Colonic mucosa (tissue), 4 donors: ENCODE measurements at regions not wholly inside any gene's neighbourhood (a gene's known extent, or its start where the extent isn't known, plus 50 kb on each side); places are given as distances from the start of the nearest gene placed in this dataset.

Source experiments
- DNase-seq: peaks from one replicate; pipeline ENCODE4 v3.0.0-alpha.2; 2020
- H3K27ac ChIP-seq: fragments of 200-600 bp; one replicate; pipeline ENCODE4 v1.8.0; 2021
- H3K27me3 ChIP-seq: fragments of 200-600 bp; one replicate; pipeline ENCODE4 v1.8.0; 2021
- H3K36me3 ChIP-seq: fragments of 200-600 bp; one replicate; pipeline ENCODE4 v1.8.0; 2021
- H3K4me1 ChIP-seq: fragments of 200-600 bp; one replicate; pipeline ENCODE4 v1.8.0; 2021; ENCODE audit warnings: mild to moderate bottlenecking
- H3K4me3 ChIP-seq: fragments of 200-600 bp; one replicate; pipeline ENCODE4 v1.8.0; 2021
- H3K9ac ChIP-seq, 2 donors: one replicate each; pipeline ENCODE4 v1.7.0; 2013; ENCODE audit warnings: control low read depth in 2 of 2, low read depth in 2 of 2, low read length in 2 of 2
- H3K9me3 ChIP-seq: fragments of 200-600 bp; one replicate; pipeline ENCODE4 v1.8.0; 2021
- CTCF ChIP-seq: fragments of 200-600 bp; IDR thresholded peaks from one replicate; pipeline ENCODE4 v1.8.0; 2022; ENCODE audit warnings: antibody characterized with exemption, mild to moderate bottlenecking
- intact Hi-C: fragments of 100-400 bp; cut with DNase I; formaldehyde crosslinking; loops from one replicate; pipeline ENCODE4 v1.14.1; 2022
- donor health status: healthy.
- donor health status: DM: no; HTN: no; CAD: no.
- donor health status: DM: no; HTN: no; CAD: no.

DNA sequence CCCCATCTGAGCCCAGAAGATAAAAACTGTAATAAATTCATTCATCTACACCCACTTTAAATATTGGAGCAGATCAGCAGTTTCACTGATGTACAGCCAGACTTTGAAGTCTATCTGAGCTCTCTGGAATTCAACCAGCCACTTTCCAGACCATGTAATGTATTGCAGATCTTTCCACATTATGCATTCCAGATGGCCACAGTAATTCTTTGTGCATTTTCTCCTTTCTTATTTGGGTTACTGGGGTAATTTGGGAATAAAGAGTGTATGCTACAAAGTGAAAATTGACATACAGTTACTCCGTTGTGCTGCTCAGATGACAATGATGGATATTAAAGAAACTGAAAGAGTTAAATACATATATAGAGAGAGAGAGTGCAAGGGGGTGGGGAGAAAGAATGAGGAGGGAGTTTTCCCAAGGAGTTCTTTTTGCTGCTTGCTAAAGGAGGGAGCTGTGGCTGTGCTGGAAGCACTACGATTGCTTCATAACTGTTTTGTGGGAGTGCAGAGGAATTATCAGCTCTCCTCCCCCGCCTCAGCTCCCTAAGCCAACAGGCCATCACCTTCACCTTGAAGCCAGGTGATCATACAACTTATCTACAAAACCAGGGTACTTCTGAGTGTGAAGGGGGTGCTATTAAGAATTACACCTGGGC lies 152.8 kb downstream of the GAS1 start:
- no peak for DNase-seq
- H3K4me1 ChIP-seq, result no peaks in the 10 kb centered on the region
- H3K27me3 ChIP-seq, result no peaks in the 10 kb centered on the region
- intact Hi-C loops, result loop anchor here (5.0 kb wide), 1 partner anchor 183 kb away; no protein-coding TSS in a partner anchor
- no peak for TF ChIP-seq CTCF
- no peaks in the 10 kb centered on the region for H3K36me3 ChIP-seq
- H3K9ac ChIP-seq, result no peak overlapping the region
- H3K4me3 ChIP-seq, result no peak overlapping the region
- no peaks in the 10 kb centered on the region for H3K9me3 ChIP-seq
- H3K27ac ChIP-seq, result no peak overlapping the region

GRCh38 chr9:86792136-86792535 lies 155.2 kb downstream of the GAS1 start:
- Histone ChIP-seq H3K9me3 (no peaks in the 10 kb centered on the region), H3K27me3 (no peaks in the 10 kb centered on the region)
- TF ChIP-seq CTCF, result no peak

GRCh38 chr9:86790805-86791204 lies 156.5 kb downstream of the GAS1 start:
- intact Hi-C loops, result no loop called here
- H3K27me3 ChIP-seq, result no peaks in the 10 kb centered on the region
- no peak overlapping the region for H3K9ac ChIP-seq
- H3K4me3 ChIP-seq, result no peak overlapping the region
- H3K9me3 ChIP-seq, result no peaks in the 10 kb centered on the region
- DNase-seq, result no peak
- no peaks in the 10 kb centered on the region for H3K36me3 ChIP-seq
- no peak overlapping the region for H3K27ac ChIP-seq
- TF ChIP-seq CTCF, result no peak
- H3K4me1 ChIP-seq, result no peaks in the 10 kb centered on the region

More at GRCh38 chr9:86792136-86792535, 155.2 kb downstream of the GAS1 start:
- H3K4me1 ChIP-seq, result no peaks in the 10 kb centered on the region
- no peaks in the 10 kb centered on the region for H3K36me3 ChIP-seq
- no peak overlapping the region for H3K9ac ChIP-seq
- no peak overlapping the region for H3K27ac ChIP-seq
- intact Hi-C loops, result no loop called here
- DNase-seq, result no peak
- H3K4me3 ChIP-seq, result no peak overlapping the region

DNA sequence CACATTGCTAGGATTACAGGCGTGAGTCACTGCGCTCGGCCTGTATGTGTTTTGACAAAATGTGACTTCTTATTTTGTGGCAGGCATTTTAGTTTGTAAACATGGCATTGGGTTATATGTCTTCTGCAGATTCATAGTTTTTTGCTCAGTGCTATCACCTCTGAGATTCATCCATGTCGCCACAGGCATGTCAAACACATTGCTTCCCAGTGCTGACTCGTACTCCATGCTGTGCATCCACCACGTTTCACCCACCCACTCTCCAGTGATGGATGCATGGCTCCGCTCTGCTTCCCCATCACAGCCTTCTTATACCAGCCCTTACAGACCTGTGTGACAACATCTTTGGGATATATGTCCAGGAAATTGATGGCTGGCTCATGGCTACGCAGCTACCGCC lies 158.8 kb downstream of the GAS1 start:
- H3K9me3 ChIP-seq, result no peaks in the 10 kb centered on the region
- H3K4me1 ChIP-seq, result no peaks in the 10 kb centered on the region
- DNase-seq, result no peak
- intact Hi-C loops, result no loop called here
- H3K27me3 ChIP-seq, result no peaks in the 10 kb centered on the region
- TF ChIP-seq CTCF, result no peak
- no peaks in the 10 kb centered on the region for H3K36me3 ChIP-seq
- no peak overlapping the region for H3K9ac ChIP-seq
- no peak overlapping the region for H3K27ac ChIP-seq
- no peak overlapping the region for H3K4me3 ChIP-seq

- Histone ChIP-seq H3K36me3 (no peaks in the 10 kb centered on the region), H3K27me3 (no peaks in the 10 kb centered on the region), H3K9ac (no peak overlapping the region), H3K4me3 (no peak overlapping the region), H3K9me3 (no peaks in the 10 kb centered on the region), H3K4me1 (no peaks in the 10 kb centered on the region), H3K27ac (no peak overlapping the region)
- intact Hi-C loops, result no loop called here
- no peak for DNase-seq
- no peak for TF ChIP-seq CTCF
Measured at GRCh38 chr9:86783884-86784283, 163.4 kb downstream of the GAS1 start.
